ENCODE measurements at regions not wholly inside any gene's neighbourhood (a gene's known extent, or its start where the extent isn't known, plus 50 kb on each side); places are given as distances from the start of the nearest gene placed in this dataset.
"Not testable (repeated sequence)": the region's sequence is repeated elsewhere in the genome, so short reads cannot be mapped to it uniquely, and the experiment has no call there.

DNA sequence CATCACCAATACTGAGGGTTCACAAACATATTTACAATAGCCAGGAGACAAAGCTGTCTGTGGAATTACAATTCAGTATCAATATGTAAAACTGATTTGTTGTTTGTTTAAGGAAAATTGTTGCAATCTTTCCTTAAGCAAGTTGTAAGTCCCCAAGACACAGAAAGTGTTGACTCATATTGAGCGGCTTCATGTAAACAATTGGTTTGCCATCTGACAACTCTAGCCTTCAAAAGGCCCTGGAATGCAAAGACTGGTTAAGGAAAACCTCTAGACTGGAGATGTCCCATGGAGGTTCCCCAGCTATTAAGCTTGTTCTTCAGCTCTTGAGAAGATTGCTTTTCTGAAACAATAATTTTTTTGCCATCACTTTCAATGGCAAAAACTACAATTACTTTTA is 283.7 kb upstream of the PROK2 start:
- Histone ChIP-seq H3K4me1 (no peaks in the 10 kb centered on the region), H3K9me3 (no peaks in the 10 kb centered on the region), H3K27ac (no peak overlapping the region), H3K27me3 (no peaks in the 10 kb centered on the region), H3K4me3 (no peak overlapping the region), H3K36me3 (no peaks in the 10 kb centered on the region)
- no peak for DNase-seq
- intact Hi-C loops (cut with DNase I; ENCODE audit: low total_unique reads) (no loop called here), in situ Hi-C loops (cut with MboI; ENCODE audit: low pct_ligation_motif_present in 1 of 4, low pct_unique_long_range_greater_than_20kb in 1 of 4, low sequenced_read_pairs in 3 of 4) (no loop called here)
- no peak for TF ChIP-seq POLR2A (IDR thresholded peaks at IDR 0.05)
- no peak for TF ChIP-seq POLR2AphosphoS5 (IDR thresholded peaks at IDR 0.05)
- no peak for TF ChIP-seq EP300 (IDR thresholded peaks at IDR 0.05; ENCODE audit: low read depth)
- TF ChIP-seq, protein P1, sequence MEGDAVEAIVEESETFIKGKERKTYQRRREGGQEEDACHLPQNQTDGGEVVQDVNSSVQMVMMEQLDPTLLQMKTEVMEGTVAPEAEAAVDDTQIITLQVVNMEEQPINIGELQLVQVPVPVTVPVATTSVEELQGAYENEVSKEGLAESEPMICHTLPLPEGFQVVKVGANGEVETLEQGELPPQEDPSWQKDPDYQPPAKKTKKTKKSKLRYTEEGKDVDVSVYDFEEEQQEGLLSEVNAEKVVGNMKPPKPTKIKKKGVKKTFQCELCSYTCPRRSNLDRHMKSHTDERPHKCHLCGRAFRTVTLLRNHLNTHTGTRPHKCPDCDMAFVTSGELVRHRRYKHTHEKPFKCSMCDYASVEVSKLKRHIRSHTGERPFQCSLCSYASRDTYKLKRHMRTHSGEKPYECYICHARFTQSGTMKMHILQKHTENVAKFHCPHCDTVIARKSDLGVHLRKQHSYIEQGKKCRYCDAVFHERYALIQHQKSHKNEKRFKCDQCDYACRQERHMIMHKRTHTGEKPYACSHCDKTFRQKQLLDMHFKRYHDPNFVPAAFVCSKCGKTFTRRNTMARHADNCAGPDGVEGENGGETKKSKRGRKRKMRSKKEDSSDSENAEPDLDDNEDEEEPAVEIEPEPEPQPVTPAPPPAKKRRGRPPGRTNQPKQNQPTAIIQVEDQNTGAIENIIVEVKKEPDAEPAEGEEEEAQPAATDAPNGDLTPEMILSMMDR (IDR thresholded peaks at IDR 0.05) = no peak
- WGBS, 2 donors (ENCODE audit: low coverage in 1 of 2) = 68% methylated on average over 1 of the region's 1 CpG; no CpG with 5 or more reads in 1 of the 2 donors

DNA sequence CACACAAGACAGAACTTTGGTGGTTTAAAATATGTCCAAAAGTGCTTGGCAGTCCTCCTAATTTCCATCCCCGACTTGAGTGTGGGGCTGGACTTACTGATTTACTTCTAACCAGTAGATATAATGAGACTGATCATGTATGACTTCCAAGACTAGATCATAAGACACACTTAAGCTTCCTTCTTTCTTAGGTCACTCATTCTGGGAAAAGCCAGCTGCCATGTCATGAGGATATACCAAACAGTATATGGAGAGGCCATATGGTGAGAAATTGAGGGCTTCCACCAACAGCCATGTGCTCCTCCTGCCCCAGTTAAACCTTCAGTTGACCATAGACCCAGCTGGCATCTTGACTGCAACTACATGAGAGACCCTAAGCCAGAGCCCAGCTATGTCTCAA is 282.8 kb upstream of the PROK2 start:
- Histone ChIP-seq H3K36me3 (no peaks in the 10 kb centered on the region), H3K27me3 (no peaks in the 10 kb centered on the region), H3K27ac (no peak overlapping the region), H3K4me1 (no peaks in the 10 kb centered on the region), H3K4me3 (no peak overlapping the region), H3K9me3 (no peaks in the 10 kb centered on the region)
- intact Hi-C loops (cut with DNase I; ENCODE audit: low total_unique reads) (no loop called here), in situ Hi-C loops (cut with MboI; ENCODE audit: low pct_ligation_motif_present in 1 of 4, low pct_unique_long_range_greater_than_20kb in 1 of 4, low sequenced_read_pairs in 3 of 4) (no loop called here)
- no peak for DNase-seq
- TF ChIP-seq, protein P1 (IDR thresholded peaks at IDR 0.05) = no peak
- no peak for TF ChIP-seq POLR2A (IDR thresholded peaks at IDR 0.05)
- TF ChIP-seq EP300 (IDR thresholded peaks at IDR 0.05; ENCODE audit: low read depth) = no peak
- TF ChIP-seq POLR2AphosphoS5 (IDR thresholded peaks at IDR 0.05) = no peak
- 56% methylated on average over 1 of the region's 1 CpG; no CpG with 5 or more reads in 1 of the 2 donors for WGBS, 2 donors (ENCODE audit: low coverage in 1 of 2)

DNA sequence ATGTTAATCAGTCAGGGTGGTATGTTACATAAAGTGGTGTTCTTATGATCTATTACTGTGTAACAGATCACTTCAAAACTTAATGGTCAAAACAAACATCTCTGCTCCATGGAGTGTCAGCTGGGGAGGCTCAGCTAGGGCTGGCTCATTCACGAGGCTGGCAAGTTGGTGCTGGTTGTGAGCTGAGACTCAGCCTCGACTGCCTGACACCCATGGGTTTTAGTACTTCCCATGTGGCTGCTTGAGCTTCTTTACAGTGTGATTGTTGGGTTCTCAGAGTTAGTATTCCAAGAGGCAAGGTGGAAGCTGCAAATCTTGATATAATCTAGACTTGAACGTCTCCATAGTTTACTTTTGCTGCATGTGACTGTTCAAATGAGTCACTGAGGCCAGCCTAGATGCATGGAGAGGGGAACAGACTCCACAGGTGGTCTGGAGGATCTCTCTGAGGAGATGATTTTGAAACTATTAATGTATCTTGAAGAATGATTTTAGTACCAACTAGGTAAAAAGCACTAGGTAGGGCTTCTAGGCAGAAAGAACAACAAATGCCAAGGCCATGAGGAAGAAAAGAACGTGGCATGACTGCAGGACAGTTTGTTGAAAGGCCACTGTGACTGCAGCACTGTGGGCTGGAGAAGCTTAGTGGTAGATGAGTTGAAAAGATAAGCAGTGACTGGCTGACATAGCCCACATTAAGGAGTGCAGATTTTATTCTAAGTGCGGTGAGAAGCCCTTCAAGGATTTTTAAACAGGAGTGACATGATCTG is 281.1 kb upstream of the PROK2 start:
- intact Hi-C loops (cut with DNase I; ENCODE audit: low total_unique reads) (loop anchor here (1.0 kb wide), 1 partner anchor 23 kb away; no protein-coding TSS in a partner anchor), in situ Hi-C loops (cut with MboI; ENCODE audit: low pct_ligation_motif_present in 1 of 4, low pct_unique_long_range_greater_than_20kb in 1 of 4, low sequenced_read_pairs in 3 of 4) (no loop called here)
- DNase-seq = no peak
- no peak overlapping the region for H3K4me3 ChIP-seq
- no peaks in the 10 kb centered on the region for H3K9me3 ChIP-seq
- 63 to 88% methylated on average over 1 to 5 of the region's 5 CpGs for WGBS, 2 donors (ENCODE audit: low coverage in 1 of 2)
- no peaks in the 10 kb centered on the region for H3K4me1 ChIP-seq
- no peaks in the 10 kb centered on the region for H3K36me3 ChIP-seq
- TF ChIP-seq EP300 (IDR thresholded peaks at IDR 0.05; ENCODE audit: low read depth) = no peak
- TF ChIP-seq POLR2A (IDR thresholded peaks at IDR 0.05) = no peak
- TF ChIP-seq POLR2AphosphoS5 (IDR thresholded peaks at IDR 0.05) = no peak
- TF ChIP-seq, protein P1 (IDR thresholded peaks at IDR 0.05) = no peak
- no peaks in the 10 kb centered on the region for H3K27me3 ChIP-seq
- no peak overlapping the region for H3K27ac ChIP-seq

GRCh38 chr3:72065236-72065635 is 280.3 kb upstream of the PROK2 start:
- TF ChIP-seq POLR2AphosphoS5 (IDR thresholded peaks at IDR 0.05) (no peak), POLR2A (IDR thresholded peaks at IDR 0.05) (no peak), EP300 (IDR thresholded peaks at IDR 0.05; ENCODE audit: low read depth) (no peak)
- TF ChIP-seq, protein P1 (IDR thresholded peaks at IDR 0.05) = no peak
- 76 to 80% methylated on average over 1 of the region's 1 CpG for WGBS, 2 donors (ENCODE audit: low coverage in 1 of 2)
- Histone ChIP-seq H3K4me1 (no peaks in the 10 kb centered on the region), H3K27me3 (no peaks in the 10 kb centered on the region), H3K9me3 (no peaks in the 10 kb centered on the region), H3K27ac (no peak overlapping the region), H3K36me3 (no peaks in the 10 kb centered on the region), H3K4me3 (no peak overlapping the region)
- no peak for DNase-seq
- intact Hi-C loops (cut with DNase I; ENCODE audit: low total_unique reads) (loop anchor here (1.0 kb wide), 1 partner anchor 24 kb away; no protein-coding TSS in a partner anchor), in situ Hi-C loops (cut with MboI; ENCODE audit: low pct_ligation_motif_present in 1 of 4, low pct_unique_long_range_greater_than_20kb in 1 of 4, low sequenced_read_pairs in 3 of 4) (no loop called here)

DNA sequence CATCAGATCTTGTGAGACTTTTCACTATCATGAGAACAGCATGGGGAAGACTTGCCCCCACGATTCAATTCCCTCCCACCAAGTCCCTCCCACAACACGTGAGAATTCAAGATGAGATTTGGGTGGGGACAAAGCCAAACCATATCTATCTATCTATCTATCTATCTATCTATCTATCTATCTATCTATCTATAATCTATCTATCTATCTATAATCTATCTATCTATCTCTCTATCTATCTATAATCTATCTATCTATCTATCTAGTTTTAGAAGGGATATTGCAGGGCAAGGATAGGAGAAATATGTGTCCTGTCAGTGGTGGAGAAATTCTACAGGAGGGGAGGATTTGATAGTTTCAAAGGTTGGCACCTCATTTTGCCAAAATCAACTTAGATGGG is 279.8 kb upstream of the PROK2 start:
- WGBS, 2 donors (ENCODE audit: low coverage in 1 of 2) = 42 to 44% methylated on average over 2 of the region's 2 CpGs
- in situ Hi-C loops (cut with MboI; ENCODE audit: low pct_ligation_motif_present in 1 of 4, low pct_unique_long_range_greater_than_20kb in 1 of 4, low sequenced_read_pairs in 3 of 4) = not testable (repeated sequence)

More for the DNA sequence above, 279.8 kb upstream of the PROK2 start:
- not testable (repeated sequence) for H3K4me1 ChIP-seq, H3K4me3 ChIP-seq, H3K27ac ChIP-seq, H3K36me3 ChIP-seq, H3K27me3 ChIP-seq, H3K9me3 ChIP-seq, DNase-seq
- intact Hi-C loops (cut with DNase I; ENCODE audit: low total_unique reads) = loop anchor here (1.0 kb wide), 1 partner anchor 25 kb away; no protein-coding TSS in a partner anchor

Measured in transverse colon (tissue), 4 donors.